GM23248 (cell line): ENCODE measurements at regions not wholly inside any gene's neighbourhood (a gene's known extent, or its start where the extent isn't known, plus 50 kb on each side); places are given as distances from the start of the nearest gene placed in this dataset.

ENCODE experiments used
- EZH2 ChIP-seq: fragments of 200-600 bp; sonication (generic); IDR thresholded peaks from 2 replicates; pipeline ENCODE4 v1.6.1; 2018; ENCODE audit warnings: antibody characterized with exemption, mild to moderate bottlenecking; ENCODE audit not compliant: insufficient read depth, poor library complexity, severe bottlenecking
- EZH2phosphoT487 ChIP-seq: fragments of 200-600 bp; sonication (generic); IDR thresholded peaks from 2 replicates; pipeline ENCODE4 v1.6.1; 2018; ENCODE audit warnings: antibody characterized with exemption, moderate library complexity, mild to moderate bottlenecking, low read depth; ENCODE audit not compliant: insufficient read depth

DNA sequence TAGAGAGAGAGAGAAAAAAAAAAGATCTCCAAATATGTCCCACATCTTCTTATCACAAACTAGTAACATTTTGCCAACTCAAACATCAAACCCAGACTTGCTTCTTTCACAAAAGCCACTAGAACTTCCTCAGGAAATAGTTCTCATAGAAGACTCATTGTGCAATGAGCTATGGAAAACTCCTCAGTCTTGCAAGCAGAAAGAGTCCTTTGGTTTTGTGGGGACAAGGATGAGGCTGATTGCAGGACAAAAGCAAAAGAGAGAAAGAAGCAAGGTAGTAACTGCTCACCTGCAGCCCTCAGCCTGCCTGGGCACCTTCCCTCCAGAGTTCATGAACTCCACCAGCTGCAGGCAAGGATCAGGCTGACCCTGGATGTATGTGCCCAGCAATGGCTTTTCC, 399.0 kb downstream of the IRX1 start:
- TF ChIP-seq EZH2phosphoT487 (no peak), EZH2 (no peak)
